ENCODE measurements at regions not wholly inside any gene's neighbourhood (a gene's known extent, or its start where the extent isn't known, plus 50 kb on each side); places are given as distances from the start of the nearest gene placed in this dataset.

DNA sequence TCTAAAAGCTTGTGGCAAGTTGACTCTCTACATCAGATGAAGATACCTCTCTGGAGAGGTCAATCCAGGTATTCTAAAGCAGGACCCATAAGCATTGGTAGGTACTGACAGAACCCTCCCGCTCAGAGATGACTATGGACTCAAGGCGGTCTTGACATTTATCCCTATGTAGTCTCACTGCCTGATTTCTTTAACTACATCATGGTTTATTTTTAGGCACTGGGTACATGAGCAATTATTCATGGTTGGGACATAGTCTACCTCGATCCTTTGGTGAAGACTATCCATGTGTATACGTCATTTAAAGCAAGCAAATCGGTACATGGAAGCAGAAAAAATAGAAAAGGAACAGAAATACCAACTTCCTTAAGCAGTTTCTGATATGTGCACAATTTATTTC is 136.2 kb upstream of the TAB2 start:
- DNase-seq (ENCODE audit: low read depth in 2 of 3, low spot score in 2 of 3) = no peak

DNA sequence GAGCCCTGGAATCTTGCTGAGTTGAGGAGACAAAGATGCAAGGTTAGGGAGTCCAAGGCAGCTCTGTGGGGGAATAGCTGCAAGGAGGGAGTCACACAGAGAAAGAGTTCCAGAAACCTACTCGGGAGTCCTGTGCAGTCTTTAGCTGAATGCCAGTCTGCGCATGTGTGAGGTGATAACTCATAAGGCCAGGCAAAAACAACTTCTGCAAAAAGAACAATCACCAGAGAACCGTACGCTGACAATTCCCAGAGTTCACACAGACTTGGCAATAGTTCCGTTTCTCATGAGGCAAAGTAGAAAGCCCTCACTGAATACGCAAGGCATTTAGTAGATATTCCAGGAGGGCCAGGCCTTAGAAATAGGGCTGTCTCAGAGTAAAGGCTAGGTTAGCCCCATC is 135.2 kb upstream of the TAB2 start:
- no peak for DNase-seq (ENCODE audit: low read depth in 2 of 3, low spot score in 2 of 3)

DNA sequence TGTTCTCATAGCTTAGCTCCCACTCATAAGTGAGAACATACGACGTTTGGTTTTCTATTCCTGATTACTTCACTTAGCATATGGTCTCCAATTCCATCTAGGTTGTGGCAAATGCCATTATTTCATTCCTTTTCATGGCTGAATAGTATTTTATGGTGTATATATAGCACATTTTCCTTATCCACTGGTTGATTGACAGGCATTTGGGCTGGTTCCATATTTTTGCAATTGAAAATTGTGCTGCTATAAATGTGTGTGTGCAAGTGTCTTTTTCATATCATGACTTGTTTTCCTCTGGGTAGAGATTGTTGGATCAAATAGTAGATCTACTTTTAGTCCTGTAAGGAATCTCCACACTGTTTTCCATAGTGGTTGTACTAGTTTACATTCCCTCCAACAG is 133.0 kb upstream of the TAB2 start:
- DNase-seq (ENCODE audit: low read depth in 2 of 3, low spot score in 2 of 3) = no peak

DNA sequence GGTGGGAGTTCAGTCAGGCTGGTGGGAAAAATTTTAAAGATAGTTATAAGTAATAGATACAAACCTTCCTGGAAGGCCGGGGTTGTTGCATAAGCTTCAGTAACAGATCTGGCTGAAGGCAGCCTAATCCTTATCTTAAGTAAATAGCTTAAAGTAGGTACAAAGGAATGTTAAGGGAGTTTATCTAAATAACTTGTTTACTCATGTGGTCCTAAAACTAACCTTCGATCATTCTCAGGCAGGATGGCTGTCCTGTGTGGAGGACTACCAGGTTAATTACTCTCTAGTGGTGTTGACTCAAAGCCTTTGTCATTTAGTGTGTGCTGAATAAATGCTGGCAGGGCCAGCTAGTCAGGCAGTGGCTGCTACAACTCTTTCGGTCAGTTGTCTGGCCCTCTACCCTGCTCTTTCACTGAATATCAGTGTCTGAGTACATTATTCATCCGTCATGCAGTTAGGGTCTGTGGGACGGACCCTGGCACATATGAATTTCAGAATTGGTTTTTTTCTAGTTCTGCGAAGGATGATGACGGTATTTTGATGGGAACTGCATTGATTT is 131.6 kb upstream of the TAB2 start:
- DNase-seq (ENCODE audit: low read depth in 2 of 3, low spot score in 2 of 3) = no peak

DNA sequence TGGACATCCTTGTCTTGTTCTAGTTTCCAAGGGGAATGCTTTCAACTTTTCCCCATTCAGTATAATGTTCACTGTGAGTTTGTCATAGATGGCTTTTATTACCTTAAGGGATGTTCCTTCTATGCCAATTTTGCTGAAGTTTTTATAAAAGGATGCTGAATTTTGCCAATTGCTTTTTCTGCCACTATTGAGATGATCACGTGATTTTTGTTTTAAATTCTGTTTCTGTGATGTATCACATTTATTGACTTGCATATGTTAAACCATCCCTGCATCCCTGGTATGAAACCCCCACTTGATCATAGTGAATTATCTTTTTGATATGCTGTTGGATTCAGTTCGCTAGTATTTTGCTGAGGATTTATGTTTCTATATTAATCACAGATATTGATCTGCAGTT is 130.6 kb upstream of the TAB2 start:
- no peak for DNase-seq (ENCODE audit: low read depth in 2 of 3, low spot score in 2 of 3)

DNA sequence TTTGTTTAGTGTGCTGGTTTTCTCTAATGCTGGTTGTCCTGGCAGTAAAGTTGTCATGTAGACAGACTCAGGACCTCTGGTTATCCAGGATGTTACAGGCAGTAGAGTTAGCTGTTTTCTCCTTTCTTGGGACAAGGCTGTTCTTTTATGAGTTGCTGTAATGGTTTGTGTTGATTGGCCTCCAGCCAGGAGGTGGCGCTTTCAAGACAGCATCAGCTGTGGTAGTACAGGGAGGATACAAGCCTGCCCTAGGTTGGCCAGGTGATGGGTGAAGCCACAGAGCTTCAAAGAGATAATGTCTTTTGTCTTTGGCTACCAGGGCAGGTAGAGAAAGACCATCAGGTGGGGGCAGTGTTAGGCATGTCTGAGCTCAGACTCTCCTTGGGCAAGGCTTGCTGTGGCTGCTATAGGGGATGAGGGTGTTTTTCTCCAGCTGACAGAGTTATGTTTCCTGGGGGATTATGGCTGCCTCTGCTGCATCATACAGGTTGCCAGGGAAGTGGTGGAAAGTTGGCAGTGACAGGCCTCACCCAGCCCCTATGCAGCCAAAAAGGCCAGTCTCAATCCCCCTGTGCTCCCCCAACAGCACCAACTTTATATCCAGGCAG is 127.2 kb upstream of the TAB2 start:
- peak in 1 of 3 experiments; percentile 27 for DNase-seq (ENCODE audit: low read depth in 2 of 3, low spot score in 2 of 3)

DNA sequence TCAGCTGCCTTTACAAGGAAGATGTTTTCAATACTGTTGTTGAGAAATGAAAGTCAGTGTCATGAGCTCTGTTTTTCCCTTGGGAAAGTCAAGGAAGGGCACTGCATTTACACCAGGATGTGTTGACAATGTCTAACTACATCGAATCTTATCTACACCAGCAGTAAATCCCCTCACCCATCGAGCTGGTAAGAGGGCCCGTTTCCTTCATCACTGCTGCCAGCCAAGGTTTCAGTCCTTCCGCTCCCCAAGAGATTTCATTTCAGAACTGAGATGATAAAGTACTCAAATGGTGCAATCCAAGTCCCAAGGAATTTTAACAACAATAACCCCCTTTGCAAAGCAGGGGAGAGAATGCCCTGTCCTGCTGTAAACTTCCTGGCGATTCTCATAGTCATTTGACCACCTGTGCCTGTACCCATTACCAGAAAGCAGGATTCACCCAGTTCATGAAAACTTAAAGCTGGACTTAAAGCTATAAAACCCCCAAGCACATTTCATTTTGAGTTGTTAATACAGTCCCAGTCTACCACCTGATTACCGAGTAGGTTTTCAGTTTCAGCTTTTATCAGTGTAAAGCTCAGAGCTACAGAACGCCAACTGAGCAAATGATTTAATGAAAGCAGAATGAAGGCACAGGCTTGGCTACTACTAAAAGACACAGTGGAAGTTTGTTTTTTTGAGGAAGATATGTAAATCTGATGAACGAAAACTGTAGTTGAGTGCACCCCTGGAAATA is 122.5 kb upstream of the TAB2 start:
- no peak for DNase-seq (ENCODE audit: low read depth in 2 of 3, low spot score in 2 of 3)

DNA sequence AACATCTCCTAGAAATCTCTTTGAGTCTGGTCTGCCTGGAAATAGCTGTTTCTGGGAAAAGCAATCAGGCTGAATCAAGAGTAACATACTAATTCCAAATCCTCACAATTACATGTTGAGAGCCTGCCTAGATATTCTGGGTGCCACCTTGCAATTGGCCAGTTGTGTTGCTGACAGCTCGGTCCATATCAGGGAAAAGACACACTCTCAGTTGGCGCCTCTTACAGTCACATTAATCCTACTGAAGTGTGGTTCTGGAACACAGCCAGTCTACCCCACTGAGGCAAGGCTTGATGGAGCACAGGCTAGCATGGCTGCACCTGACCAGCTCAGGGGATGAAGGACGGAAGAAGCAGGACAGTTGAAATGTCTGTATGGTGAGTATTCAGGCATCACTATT is 121.4 kb upstream of the TAB2 start:
- no peak for DNase-seq (ENCODE audit: low read depth in 2 of 3, low spot score in 2 of 3)

DNA sequence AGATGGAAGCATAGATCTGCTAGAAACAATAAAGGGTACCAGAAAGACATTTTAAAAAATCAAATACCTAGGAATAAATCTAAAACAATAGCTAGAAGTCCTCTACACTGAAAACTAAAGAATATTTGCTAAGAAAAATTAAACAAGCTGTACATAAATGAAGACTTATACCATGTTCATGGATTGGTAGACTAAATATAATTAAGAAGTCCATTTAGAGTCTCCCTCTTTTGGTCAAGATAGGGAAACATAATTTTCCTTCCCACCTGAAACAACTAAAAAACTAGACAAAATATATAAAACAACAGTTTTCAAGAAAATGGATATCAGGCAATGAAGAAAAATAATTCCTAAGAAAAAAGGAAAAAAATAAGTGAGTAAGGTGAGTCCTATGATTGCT is 120.0 kb upstream of the TAB2 start:
- DNase-seq (ENCODE audit: low read depth in 2 of 3, low spot score in 2 of 3) = no peak

DNA sequence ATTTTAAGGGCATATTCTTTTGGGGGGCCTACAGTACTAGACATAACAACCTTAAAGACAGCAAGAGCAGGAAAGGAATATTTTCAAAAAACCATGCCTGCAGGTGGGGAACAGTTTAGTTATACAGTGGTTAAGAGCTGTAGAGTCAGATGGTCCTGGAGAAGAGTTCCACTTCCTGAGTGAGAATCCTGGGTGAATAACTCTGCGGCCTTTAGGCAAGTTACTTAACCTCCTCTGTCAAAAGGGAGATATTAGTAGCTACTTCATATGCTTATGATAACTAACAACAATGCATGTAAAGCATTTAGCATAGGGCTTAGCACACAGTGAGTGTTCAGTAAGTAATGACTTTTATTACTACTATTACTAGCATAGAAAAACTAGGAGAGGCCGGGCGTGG is 119.2 kb upstream of the TAB2 start:
- no peak for DNase-seq (ENCODE audit: low read depth in 2 of 3, low spot score in 2 of 3)

DNA sequence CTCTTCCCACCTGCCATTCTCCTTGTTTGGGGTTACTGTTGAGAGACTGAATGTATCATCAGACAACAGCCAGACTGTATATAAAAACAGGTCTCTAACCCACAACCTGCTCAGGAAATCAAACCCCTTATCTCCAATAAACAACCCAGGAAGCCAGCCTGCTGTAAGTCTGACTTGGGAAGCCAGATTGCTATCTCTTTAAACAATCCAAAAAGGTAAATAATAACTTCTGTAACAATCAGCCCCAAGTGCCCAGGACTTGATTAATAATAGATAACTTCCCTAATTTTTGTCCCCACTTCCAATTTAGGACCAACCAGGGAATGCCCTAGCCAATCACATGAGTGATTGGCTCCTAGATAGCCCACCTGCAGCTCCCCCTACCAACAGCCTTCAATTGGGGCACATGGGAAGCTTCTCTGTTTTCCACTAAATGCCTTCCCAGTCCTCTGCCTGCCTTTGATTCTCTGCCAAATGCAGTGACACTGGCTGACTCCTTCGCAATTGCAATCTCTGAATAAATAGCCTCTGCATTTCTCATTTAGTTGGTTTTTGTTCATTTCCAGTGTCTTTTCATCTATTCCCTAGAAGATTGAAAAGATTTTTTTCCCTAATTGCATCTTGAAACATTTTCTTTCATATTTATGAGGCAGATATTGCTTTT is 117.1 kb upstream of the TAB2 start:
- DNase-seq (ENCODE audit: low read depth in 2 of 3, low spot score in 2 of 3) = no peak

DNA sequence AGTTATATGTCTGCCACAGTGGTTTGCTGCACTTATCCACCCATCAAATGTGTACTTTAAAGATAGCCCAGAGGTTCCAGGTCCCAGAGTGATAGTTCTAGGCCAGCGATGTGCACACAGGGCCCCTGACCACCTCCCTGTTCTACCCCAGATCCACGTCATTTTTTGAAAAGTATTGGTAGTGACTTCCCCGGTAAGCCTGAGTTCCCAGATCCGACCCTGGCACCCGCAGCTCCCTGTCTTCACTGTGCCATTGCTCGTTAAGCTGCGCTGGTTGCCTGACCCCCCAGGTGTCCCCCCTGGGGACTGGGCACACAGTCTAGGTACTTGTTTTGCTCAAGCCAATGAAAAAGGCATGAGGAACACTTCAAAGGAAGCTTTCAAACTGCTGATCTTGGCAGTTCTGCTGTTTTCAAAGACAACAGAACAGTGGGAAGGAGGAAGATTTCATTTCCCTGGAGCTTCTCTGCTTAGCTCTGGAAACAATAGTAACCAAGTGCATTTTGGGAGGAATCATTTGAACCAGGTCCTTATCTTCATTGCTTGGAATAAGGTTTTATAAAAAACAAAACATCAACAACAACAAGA is 116.3 kb upstream of the TAB2 start:
- no peak for DNase-seq (ENCODE audit: low read depth in 2 of 3, low spot score in 2 of 3)

DNA sequence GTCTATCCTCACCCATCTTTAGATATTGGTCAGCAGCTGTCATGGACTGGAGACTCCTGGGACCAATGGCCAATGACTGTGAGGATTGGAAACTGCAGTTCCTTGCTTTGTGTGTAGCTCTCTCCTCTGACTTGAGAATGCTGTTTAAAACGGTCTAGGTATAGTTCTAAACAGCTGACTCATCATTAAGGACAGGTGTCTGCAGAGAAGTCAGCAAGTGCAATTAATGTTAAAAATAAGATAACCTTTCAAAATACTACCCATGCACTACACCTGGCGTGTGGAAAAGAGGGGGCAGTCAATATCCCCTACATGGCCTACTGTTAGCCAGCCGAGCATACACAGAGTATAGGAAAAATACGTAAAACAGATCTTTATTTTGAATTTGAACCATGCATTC is 115.4 kb upstream of the TAB2 start:
- no peak for DNase-seq (ENCODE audit: low read depth in 2 of 3, low spot score in 2 of 3)

DNA sequence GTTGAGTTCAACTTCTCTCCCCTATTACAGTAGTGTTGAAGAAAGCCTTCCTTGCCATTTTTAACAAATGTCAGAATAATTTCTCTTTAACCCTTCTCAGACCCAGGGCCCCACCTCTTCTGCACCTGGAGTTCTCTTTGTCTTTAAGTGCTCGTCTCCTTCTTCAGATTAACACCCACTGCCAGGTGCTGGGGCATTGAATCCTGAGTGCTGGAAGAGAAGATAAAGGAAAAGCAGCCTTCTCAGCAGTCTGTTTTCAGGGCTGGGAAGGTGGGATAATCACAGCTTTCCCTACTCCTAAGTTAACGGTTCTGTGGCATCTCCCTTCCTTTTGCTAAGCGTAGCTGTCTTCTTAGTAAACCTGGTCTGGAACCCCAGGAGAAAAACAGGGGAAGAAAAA is 114.6 kb upstream of the TAB2 start:
- no peak for DNase-seq (ENCODE audit: low read depth in 2 of 3, low spot score in 2 of 3)

DNA sequence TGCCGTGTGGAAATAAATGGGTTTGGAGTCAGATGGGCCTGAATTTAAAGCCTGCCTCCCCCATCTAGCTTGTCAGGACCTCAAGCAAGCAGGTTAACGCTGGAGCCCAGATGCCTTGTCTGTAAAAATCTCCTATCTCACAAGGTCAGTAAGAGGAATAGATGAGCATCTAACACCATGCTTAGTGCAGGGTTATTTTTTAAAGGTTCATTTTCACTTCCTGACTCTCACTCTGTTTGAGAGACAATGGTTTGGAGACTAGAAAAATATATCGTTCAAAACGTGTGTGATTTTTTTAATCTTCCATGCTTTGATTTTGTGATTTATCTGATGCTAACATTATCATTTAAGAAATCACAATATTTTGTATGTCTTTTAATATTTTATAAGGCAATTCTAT is 114.0 kb upstream of the TAB2 start:
- DNase-seq (ENCODE audit: low read depth in 2 of 3, low spot score in 2 of 3) = no peak

DNA sequence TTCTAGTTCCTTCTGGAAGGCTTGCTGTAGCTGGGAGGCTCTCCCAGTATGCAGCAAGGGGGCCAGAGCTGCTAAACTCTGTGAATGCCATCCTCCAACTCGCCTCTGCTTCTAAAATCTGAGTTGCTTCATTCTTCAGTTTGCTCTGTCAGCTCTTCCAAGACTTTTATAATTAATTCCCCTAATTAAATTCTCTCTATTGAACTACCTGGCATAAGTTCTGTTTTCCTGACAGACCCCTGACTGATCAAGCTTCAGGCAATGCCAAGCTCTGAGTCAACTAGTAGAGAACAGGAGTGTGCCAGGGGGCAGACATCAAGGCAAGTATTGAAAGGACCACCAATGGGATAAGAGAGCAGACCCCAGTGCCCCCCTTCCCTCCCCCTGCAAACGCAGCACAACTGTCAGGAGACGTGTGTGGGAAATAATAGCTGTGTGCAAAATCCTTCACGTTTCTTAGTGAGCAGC is 109.3 kb upstream of the TAB2 start:
- no peak for DNase-seq (ENCODE audit: low read depth in 2 of 3, low spot score in 2 of 3)

DNA sequence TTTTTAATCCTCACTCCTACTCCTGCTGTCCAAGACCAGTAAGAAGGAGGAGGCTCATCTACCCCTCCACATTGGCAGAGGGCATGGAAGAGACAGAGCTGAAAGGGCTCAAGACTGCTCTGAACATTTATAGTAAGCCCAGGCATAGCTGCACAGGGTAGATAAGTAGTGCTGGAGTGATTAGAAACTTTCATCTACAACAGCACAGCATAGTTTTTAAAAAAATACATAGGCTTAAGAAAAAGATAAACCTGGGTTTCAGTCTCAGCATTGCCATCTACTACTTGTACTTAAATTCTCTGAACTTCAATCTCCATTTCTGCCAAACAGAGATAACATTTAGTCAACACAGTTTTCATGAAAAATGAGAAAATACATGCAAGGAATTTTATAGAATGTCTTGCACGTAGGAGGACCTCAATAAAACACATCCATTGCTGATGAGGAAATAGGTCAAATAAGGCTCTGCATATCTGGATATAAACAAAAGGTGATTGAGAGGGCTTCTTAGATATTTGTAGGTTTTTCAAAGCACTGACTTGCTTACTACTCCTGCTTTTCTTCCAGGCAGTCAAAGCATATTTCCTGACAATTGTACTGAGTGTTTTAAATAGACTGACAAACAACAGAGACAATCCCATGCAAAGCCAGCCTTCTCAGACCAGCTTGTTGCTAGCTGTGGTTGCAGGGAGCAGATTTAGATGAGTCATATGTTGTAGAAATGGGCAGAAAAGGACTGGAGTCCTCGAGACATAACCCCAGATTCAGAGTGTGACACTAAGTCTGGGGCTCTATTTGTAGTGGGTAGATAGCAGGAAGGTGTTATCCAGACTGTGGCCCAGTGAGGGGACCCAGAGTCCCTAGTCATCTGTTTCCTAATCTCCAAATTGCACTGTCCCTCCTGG is 107.4 kb upstream of the TAB2 start:
- no peak for DNase-seq (ENCODE audit: low read depth in 2 of 3, low spot score in 2 of 3)

DNA sequence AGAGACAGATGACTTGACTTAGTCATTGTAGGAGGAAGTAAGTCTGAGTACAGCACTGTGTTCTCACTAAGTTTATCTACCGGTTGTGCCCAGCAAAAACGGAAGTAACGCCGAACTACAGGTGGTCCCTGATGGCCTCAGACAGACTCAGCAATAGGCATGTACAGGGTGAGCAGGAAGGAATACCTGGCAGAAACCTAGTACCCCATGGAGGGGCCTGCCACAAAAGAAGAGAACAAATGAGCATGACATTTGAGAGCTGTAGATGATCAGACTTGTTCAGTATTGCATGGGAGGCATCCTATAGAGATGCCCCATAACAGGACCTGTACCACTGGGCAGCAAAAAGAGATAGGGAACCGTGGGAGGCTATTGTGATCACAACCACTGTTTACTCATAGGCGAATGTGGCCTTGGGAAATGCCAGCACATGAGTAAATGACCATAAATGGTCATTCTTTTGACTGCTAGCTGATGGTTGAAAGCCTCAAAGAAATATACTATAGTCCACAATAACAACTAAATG is 106.4 kb upstream of the TAB2 start:
- DNase-seq (ENCODE audit: low read depth in 2 of 3, low spot score in 2 of 3) = no peak

DNA sequence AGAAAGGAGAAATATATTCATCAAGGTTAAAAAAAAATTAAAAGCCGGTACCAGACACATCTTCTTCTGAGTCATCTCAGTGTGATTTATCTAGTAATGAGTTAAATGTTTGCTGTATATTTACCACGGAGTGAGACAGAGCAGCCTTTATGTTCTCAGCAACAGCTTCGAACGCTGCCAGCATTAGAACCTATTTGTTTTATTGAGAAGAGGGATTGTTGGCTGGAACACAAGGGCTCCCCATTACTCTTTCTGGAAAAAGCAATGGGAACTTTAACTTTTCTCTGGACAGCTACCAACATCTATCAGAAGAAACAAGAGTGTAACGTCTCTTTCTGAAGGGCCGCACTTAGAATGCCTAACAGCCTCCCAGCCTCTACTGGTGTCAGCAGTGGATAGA is 105.3 kb upstream of the TAB2 start:
- no peak for DNase-seq (ENCODE audit: low read depth in 2 of 3, low spot score in 2 of 3)

Data from activated CD8-positive, alpha-beta memory T cell treated with anti-CD3 and anti-CD28 coated beads for 48 hours (primary cell).